HG03025 (cell line): ENCODE measurements at regions not wholly inside any gene's neighbourhood (a gene's known extent, or its start where the extent isn't known, plus 50 kb on each side); places are given as distances from the start of the nearest gene placed in this dataset.
"Not testable (repeated sequence)": the region's sequence is repeated elsewhere in the genome, so short reads cannot be mapped to it uniquely, and the experiment has no call there.

Experiments used
- ATAC-seq: cut with Tn5 transposase; IDR thresholded peaks from one replicate; pipeline ENCODE4 v1.9.1; 2021; ENCODE audit warnings: mild to moderate bottlenecking, moderate library complexity; ENCODE audit not compliant: unreplicated experiment, low FRiP score

- not testable (repeated sequence) for ATAC-seq
Measured at GRCh38 chr2:111492995-111493719, 372.4 kb downstream of the BCL2L11 start.

GRCh38 chr2:111493720-111494078 lies 373.0 kb downstream of the BCL2L11 start:
- peak; percentile 57 for ATAC-seq

DNA sequence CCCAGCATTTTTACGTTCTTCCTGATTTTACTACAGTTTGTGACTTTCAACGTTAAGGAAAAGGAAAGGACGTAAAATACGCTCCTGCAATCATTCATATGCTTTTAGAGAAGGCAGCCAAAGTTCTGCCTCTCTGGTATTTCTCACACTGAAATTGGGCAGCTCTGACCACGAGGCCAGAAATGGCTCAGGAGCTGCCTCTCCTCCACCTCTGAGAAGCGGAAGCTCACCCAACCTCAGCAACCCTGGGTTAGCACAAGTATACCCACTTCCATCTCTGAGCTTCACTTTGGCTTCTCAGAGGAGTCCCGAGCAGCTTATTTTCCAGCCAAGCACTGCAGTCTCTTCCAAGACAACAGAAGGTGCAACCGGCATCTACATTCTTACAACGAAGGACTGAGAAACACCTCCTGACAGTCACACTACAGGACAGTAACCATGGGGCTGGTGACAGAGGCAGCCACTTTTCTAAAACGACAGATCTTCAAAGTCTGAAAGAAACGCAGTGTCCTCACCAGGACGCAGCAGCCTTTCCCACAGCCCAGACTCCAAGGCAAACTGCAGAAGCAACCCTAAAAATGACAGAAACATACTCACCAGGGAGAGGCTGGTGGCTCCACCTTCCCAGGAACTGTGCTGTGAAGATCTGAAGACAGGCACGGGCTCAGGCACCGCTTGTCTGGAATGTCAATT lies 373.7 kb downstream of the BCL2L11 start:
- ATAC-seq = not testable (repeated sequence)

DNA sequence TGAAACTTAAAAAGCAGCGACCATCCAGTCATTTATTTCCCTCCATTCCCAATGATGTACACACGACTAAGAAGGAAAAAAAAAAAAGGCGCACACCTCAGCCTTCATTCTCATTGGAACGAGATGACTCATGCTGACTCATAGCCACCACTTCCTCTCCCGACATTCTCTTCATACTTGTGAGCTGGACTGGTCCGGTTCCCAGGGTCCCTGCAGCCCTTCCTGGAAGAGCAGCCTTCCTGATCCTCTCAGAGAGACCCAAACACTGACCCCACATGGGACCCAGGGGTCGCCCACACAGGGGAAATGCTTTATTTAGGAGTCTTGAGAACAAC lies 374.2 kb downstream of the BCL2L11 start:
- ATAC-seq = not testable (repeated sequence)

GRCh38 chr2:111495636-111496035 lies 374.9 kb downstream of the BCL2L11 start:
- not testable (repeated sequence) for ATAC-seq

DNA sequence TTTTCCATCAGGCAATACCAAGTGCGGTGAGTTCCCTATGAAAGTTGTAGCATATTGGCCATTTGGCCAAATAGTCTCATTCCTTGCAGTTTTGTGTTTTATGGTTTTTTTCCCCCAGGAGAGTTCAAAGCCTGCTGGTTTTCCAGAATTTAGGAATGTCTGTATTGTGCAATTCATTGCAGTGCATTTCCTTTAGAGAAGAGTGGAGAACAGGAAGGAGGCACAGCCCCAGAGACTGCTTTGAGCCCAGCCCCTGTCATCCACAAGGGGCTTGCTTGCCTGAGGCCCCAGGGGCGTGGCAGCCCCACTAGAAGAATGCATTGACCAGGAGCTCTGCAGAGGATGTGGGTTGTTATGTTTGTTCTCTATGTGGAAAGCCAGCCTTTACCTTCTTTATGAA lies 375.5 kb downstream of the BCL2L11 start:
- not testable (repeated sequence) for ATAC-seq

- not testable (repeated sequence) for ATAC-seq
Measured at GRCh38 chr2:111496860-111497259, 376.1 kb downstream of the BCL2L11 start.

DNA sequence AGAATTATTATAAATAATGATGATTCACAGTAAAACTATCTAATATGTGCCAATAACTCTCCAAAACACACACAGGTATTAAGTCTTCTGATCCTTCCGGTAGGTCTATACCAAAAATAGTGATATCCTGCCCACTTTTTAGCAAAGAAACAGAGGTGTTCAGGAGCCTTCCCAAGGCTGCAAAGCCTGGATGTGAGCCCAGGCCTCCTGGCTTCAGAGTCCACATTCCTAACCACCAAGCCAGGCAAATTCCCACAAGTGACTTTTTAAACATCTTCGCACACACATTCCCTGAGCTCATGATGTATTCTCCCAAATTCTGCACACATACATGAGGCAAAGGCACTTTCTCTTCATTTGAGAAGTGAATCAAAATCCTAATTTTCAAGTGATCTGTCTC lies 376.6 kb downstream of the BCL2L11 start:
- not testable (repeated sequence) for ATAC-seq

GRCh38 chr2:111500536-111501062 lies 379.9 kb downstream of the BCL2L11 start:
- not testable (repeated sequence) for ATAC-seq

GRCh38 chr2:111503844-111504570 lies 380.0 kb downstream of the ANAPC1 start:
- not testable (repeated sequence) for ATAC-seq

- not testable (repeated sequence) for ATAC-seq
Measured at GRCh38 chr2:111504571-111504942, 379.4 kb downstream of the ANAPC1 start.

- not testable (repeated sequence) for ATAC-seq
Measured at GRCh38 chr2:111505267-111505666, 378.7 kb downstream of the ANAPC1 start.

GRCh38 chr2:111506936-111507335 lies 377.1 kb downstream of the ANAPC1 start:
- peak; percentile 97 for ATAC-seq

DNA sequence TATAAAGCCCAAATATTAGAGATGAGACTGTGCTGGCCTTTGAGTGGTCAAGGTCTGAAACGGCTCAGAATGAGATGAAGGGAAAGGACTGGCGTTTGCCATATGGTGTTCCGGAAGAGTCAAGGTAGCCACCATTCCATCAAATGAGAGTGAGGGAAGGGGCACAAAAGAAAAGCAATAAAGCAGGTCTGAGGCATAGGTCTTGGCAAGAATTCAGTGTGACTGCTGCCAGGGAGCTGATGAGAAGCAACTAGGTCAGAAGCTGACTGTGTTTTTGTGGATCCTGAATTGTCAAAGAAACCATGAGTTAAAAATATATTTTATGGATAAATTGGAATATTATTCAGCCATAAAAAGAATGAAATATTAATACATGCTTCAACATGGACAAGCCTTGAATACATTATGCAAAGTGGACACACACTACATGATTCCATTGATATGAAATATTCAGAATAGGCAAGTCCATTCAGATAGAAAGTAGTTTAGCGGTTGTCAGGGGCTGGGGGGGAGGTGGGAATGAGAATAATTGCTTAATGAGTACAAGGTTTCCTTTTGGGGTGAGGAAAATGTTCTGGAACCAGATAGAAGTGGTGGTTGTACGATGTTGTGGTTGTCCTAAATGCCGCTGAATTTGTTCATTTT lies 374.6 kb downstream of the ANAPC1 start:
- ATAC-seq = not testable (repeated sequence)

DNA sequence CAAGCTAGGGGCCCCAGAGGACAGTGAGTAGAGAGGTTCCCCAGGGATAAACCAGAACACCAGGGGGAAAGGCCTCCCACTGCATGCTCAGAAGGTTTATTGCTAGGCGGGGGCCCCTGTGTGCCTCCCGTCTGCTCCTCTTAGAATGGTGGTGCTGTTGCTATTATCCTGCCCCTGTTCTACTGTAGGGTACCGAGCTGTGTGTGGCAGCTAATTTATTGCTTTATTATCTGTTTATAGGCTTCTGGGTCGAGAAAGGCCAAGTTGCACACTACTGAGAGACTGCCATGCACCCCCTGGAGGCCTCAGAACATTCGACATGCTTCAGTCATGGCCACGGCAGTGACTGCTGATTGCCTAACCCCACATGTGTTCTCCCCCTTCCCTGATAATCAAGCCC lies 373.6 kb downstream of the ANAPC1 start:
- ATAC-seq = not testable (repeated sequence)

DNA sequence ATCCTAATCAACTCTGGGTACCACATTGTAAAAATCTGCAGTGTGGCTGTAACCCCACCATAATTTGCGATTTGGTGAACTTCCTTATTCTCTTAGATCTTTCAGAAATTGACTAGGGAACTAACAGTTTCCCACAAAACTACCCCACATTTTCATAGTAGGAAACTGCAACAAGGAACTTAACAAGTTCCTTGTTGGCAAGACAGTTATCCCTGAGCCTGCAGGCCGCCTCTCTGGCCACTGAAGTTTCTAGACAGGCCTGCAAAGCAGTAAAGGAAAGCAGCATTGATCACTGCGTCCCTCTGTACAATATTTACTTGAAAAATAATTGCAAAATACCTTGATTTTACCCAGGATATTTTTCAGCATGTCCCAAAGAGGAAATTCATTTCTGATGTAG lies 372.9 kb downstream of the ANAPC1 start:
- ATAC-seq = not testable (repeated sequence)

DNA sequence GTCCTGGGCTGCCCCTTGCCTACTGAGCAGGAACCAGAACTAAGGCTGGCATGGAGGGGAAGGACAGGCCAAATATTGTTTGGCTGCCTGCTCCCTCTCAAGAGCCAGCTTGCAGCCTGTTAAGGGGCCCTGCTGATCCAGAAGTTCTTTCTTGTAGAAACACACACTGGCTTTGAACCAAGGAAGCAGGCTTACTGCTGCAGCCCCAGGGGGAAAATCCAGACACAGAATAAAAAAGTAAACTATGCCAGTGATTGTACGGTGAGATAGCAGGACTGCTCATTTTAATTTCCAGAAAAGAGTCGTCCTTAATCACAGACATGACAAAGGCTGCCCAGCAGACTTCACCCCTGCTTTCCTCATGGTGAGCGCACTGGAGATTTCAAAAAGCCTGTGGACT lies 371.6 kb downstream of the ANAPC1 start:
- ATAC-seq = not testable (repeated sequence)

GRCh38 chr2:111514138-111514537 lies 369.9 kb downstream of the ANAPC1 start:
- ATAC-seq = not testable (repeated sequence)

DNA sequence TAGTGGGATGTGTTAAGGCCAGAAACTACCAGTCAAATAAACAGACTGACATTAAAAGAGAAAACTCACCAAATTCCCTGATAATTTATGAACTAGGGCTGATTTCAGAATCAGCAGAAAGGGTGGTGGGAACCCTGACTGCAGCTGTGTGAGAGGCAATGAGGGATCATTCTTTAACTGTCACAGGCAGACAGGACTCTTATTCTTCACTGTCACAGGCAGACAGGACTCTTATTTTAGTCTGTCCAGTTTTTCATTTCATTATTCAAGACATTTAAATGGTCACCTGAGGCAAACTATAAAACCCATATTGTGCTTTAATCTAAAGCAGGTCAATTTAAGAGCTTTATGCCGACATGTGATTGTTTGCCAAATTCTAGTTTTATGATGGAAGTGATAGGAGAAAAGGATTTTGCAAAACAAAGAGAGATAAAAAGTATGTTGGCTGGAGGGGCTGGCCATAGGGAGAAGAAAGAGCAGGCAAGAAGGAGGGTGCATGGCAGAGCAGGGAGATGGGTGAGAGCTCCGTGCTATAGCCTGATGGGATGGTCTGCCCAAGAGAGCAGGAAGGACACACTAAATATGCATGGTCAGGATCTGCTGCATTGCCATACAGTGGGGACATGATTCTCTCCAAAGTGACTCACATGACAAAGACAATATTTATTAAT lies 366.8 kb downstream of the ANAPC1 start:
- ATAC-seq = not testable (repeated sequence)

- ATAC-seq = not testable (repeated sequence)
Measured at GRCh38 chr2:111517721-111518053, 366.3 kb downstream of the ANAPC1 start.
